ENCODE measurements at regions not wholly inside any gene's neighbourhood (a gene's known extent, or its start where the extent isn't known, plus 50 kb on each side); places are given as distances from the start of the nearest gene placed in this dataset.

GRCh38 chr6:37097335-37097734, 72.6 kb upstream of the PIM1 start:
- H3K4me1 ChIP-seq (ENCODE audit: insufficient read depth, low read length) = peaks cover 10% of the 10 kb centered on the region

GRCh38 chr6:37099442-37099841, 70.5 kb upstream of the PIM1 start:
- Histone ChIP-seq H3K4me1 (ENCODE audit: insufficient read depth, low read length) (peaks cover 27% of the 10 kb centered on the region), H3K9me3 (ENCODE audit: low read length) (no peaks in the 10 kb centered on the region), H3K27me3 (ENCODE audit: insufficient read depth, low read length) (no peaks in the 10 kb centered on the region), H3K4me3 (ENCODE audit: low read length) (no peak overlapping the region), H3K36me3 (ENCODE audit: insufficient read depth, low read length) (no peaks in the 10 kb centered on the region), H2AFZ (ENCODE audit: low read depth, low read length) (no peak overlapping the region)

More at GRCh38 chr6:37097335-37097734, 72.6 kb upstream of the PIM1 start:
- no peak overlapping the region for H3K4me3 ChIP-seq (ENCODE audit: low read length)
- no peaks in the 10 kb centered on the region for H3K36me3 ChIP-seq (ENCODE audit: insufficient read depth, low read length)
- no peaks in the 10 kb centered on the region for H3K9me3 ChIP-seq (ENCODE audit: low read length)
- no peaks in the 10 kb centered on the region for H3K27me3 ChIP-seq (ENCODE audit: insufficient read depth, low read length)
- H2AFZ ChIP-seq (ENCODE audit: low read depth, low read length) = no peak overlapping the region

GRCh38 chr6:37100745-37101144, 69.2 kb upstream of the PIM1 start:
- Histone ChIP-seq H3K9me3 (ENCODE audit: low read length) (no peaks in the 10 kb centered on the region), H2AFZ (ENCODE audit: low read depth, low read length) (no peak overlapping the region), H3K36me3 (ENCODE audit: insufficient read depth, low read length) (no peaks in the 10 kb centered on the region), H3K4me3 (ENCODE audit: low read length) (no peak overlapping the region), H3K4me1 (ENCODE audit: insufficient read depth, low read length) (peaks cover 40% of the 10 kb centered on the region), H3K27me3 (ENCODE audit: insufficient read depth, low read length) (no peaks in the 10 kb centered on the region)

GRCh38 chr6:37101991-37102298, 68.0 kb upstream of the PIM1 start:
- peak overlapping the region; percentile 35 for H3K4me3 ChIP-seq (ENCODE audit: low read length)
- H3K4me1 ChIP-seq (ENCODE audit: insufficient read depth, low read length) = peaks cover 41% of the 10 kb centered on the region
- no peaks in the 10 kb centered on the region for H3K36me3 ChIP-seq (ENCODE audit: insufficient read depth, low read length)
- no peak overlapping the region for H2AFZ ChIP-seq (ENCODE audit: low read depth, low read length)
- no peaks in the 10 kb centered on the region for H3K9me3 ChIP-seq (ENCODE audit: low read length)
- no peaks in the 10 kb centered on the region for H3K27me3 ChIP-seq (ENCODE audit: insufficient read depth, low read length)

- Histone ChIP-seq H3K4me3 (ENCODE audit: low read length) (peak overlapping the region; percentile 35), H3K36me3 (ENCODE audit: insufficient read depth, low read length) (no peaks in the 10 kb centered on the region)
Observed at GRCh38 chr6:37102299-37103168, 67.4 kb upstream of the PIM1 start.

GRCh38 chr6:37103169-37104039, 66.5 kb upstream of the PIM1 start:
- Histone ChIP-seq H3K27me3 (ENCODE audit: insufficient read depth, low read length) (no peaks in the 10 kb centered on the region), H2AFZ (ENCODE audit: low read depth, low read length) (no peak overlapping the region), H3K4me1 (ENCODE audit: insufficient read depth, low read length) (peaks cover 41% of the 10 kb centered on the region), H3K4me3 (ENCODE audit: low read length) (peak overlapping the region; percentile 34), H3K36me3 (ENCODE audit: insufficient read depth, low read length) (no peaks in the 10 kb centered on the region), H3K9me3 (ENCODE audit: low read length) (no peaks in the 10 kb centered on the region)

More at GRCh38 chr6:37102299-37103168, 67.4 kb upstream of the PIM1 start:
- Histone ChIP-seq H3K4me1 (ENCODE audit: insufficient read depth, low read length) (peaks cover 41% of the 10 kb centered on the region), H3K9me3 (ENCODE audit: low read length) (no peaks in the 10 kb centered on the region), H2AFZ (ENCODE audit: low read depth, low read length) (no peak overlapping the region), H3K27me3 (ENCODE audit: insufficient read depth, low read length) (no peaks in the 10 kb centered on the region)

- no peaks in the 10 kb centered on the region for H3K9me3 ChIP-seq (ENCODE audit: low read length)
- H3K4me3 ChIP-seq (ENCODE audit: low read length) = no peak overlapping the region
- no peaks in the 10 kb centered on the region for H3K27me3 ChIP-seq (ENCODE audit: insufficient read depth, low read length)
- H3K36me3 ChIP-seq (ENCODE audit: insufficient read depth, low read length) = no peaks in the 10 kb centered on the region
- no peak overlapping the region for H2AFZ ChIP-seq (ENCODE audit: low read depth, low read length)
- H3K4me1 ChIP-seq (ENCODE audit: insufficient read depth, low read length) = peaks cover 41% of the 10 kb centered on the region
Observed at GRCh38 chr6:37104824-37105147, 65.2 kb upstream of the PIM1 start.

GRCh38 chr6:37105148-37106050, 64.6 kb upstream of the PIM1 start:
- Histone ChIP-seq H3K27me3 (ENCODE audit: insufficient read depth, low read length) (no peaks in the 10 kb centered on the region), H3K4me3 (ENCODE audit: low read length) (no peak overlapping the region), H3K9me3 (ENCODE audit: low read length) (no peaks in the 10 kb centered on the region), H3K36me3 (ENCODE audit: insufficient read depth, low read length) (no peaks in the 10 kb centered on the region), H3K4me1 (ENCODE audit: insufficient read depth, low read length) (peaks cover 41% of the 10 kb centered on the region), H2AFZ (ENCODE audit: low read depth, low read length) (no peak overlapping the region)

- H3K4me1 ChIP-seq (ENCODE audit: insufficient read depth, low read length) = peaks cover 47% of the 10 kb centered on the region
- no peaks in the 10 kb centered on the region for H3K27me3 ChIP-seq (ENCODE audit: insufficient read depth, low read length)
- no peak overlapping the region for H2AFZ ChIP-seq (ENCODE audit: low read depth, low read length)
- H3K4me3 ChIP-seq (ENCODE audit: low read length) = no peak overlapping the region
- no peaks in the 10 kb centered on the region for H3K9me3 ChIP-seq (ENCODE audit: low read length)
- H3K36me3 ChIP-seq (ENCODE audit: insufficient read depth, low read length) = no peaks in the 10 kb centered on the region
Observed at GRCh38 chr6:37106051-37106363, 63.9 kb upstream of the PIM1 start.

GRCh38 chr6:37106554-37106953, 63.4 kb upstream of the PIM1 start:
- Histone ChIP-seq H3K36me3 (ENCODE audit: insufficient read depth, low read length) (no peaks in the 10 kb centered on the region), H3K27me3 (ENCODE audit: insufficient read depth, low read length) (no peaks in the 10 kb centered on the region), H3K4me3 (ENCODE audit: low read length) (no peak overlapping the region), H3K4me1 (ENCODE audit: insufficient read depth, low read length) (peaks cover 44% of the 10 kb centered on the region), H3K9me3 (ENCODE audit: low read length) (no peaks in the 10 kb centered on the region), H2AFZ (ENCODE audit: low read depth, low read length) (no peak overlapping the region)

- Histone ChIP-seq H2AFZ (ENCODE audit: low read depth, low read length) (no peak overlapping the region), H3K4me1 (ENCODE audit: insufficient read depth, low read length) (peaks cover 40% of the 10 kb centered on the region), H3K4me3 (ENCODE audit: low read length) (no peak overlapping the region), H3K36me3 (ENCODE audit: insufficient read depth, low read length) (no peaks in the 10 kb centered on the region), H3K27me3 (ENCODE audit: insufficient read depth, low read length) (no peaks in the 10 kb centered on the region), H3K9me3 (ENCODE audit: low read length) (no peaks in the 10 kb centered on the region)
Observed at GRCh38 chr6:37106982-37107491, 62.9 kb upstream of the PIM1 start.

GRCh38 chr6:37109714-37110499, 60.0 kb upstream of the PIM1 start:
- Histone ChIP-seq H3K4me3 (ENCODE audit: low read length) (no peak overlapping the region), H3K9me3 (ENCODE audit: low read length) (no peaks in the 10 kb centered on the region), H3K4me1 (ENCODE audit: insufficient read depth, low read length) (peaks cover 16% of the 10 kb centered on the region), H3K27me3 (ENCODE audit: insufficient read depth, low read length) (no peaks in the 10 kb centered on the region), H2AFZ (ENCODE audit: low read depth, low read length) (no peak overlapping the region), H3K36me3 (ENCODE audit: insufficient read depth, low read length) (no peaks in the 10 kb centered on the region)
